ENCODE measurements at regions not wholly inside any gene's neighbourhood (a gene's known extent, or its start where the extent isn't known, plus 50 kb on each side); places are given as distances from the start of the nearest gene placed in this dataset.

DNA sequence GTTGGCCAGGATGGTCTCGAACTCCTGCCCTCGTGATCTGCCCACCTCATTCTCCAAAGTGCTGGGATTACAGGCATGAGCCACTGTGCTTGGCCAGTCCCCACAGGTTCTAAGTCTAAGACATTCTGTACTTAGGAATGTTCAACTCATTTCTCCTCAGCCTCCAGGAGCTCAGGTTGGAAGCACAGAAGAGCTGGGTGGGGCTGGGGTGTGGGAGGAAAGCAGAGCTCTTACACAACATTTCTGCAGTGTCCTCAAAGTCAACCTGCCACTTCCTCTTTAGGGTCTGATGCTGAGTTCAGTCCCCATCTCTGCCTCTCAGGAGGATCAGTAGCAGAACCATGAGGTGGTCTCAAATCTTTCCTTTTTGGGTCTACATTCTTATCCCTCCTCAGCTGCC is 75.5 kb downstream of the MRPL46 start:
- no peak overlapping the region for H3K27ac ChIP-seq
- TF ChIP-seq, protein P1, sequence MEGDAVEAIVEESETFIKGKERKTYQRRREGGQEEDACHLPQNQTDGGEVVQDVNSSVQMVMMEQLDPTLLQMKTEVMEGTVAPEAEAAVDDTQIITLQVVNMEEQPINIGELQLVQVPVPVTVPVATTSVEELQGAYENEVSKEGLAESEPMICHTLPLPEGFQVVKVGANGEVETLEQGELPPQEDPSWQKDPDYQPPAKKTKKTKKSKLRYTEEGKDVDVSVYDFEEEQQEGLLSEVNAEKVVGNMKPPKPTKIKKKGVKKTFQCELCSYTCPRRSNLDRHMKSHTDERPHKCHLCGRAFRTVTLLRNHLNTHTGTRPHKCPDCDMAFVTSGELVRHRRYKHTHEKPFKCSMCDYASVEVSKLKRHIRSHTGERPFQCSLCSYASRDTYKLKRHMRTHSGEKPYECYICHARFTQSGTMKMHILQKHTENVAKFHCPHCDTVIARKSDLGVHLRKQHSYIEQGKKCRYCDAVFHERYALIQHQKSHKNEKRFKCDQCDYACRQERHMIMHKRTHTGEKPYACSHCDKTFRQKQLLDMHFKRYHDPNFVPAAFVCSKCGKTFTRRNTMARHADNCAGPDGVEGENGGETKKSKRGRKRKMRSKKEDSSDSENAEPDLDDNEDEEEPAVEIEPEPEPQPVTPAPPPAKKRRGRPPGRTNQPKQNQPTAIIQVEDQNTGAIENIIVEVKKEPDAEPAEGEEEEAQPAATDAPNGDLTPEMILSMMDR (conservative IDR thresholded peaks at IDR 0.05): no peak
- TF ChIP-seq ZFX (IDR thresholded peaks at IDR 0.05): no peak

DNA sequence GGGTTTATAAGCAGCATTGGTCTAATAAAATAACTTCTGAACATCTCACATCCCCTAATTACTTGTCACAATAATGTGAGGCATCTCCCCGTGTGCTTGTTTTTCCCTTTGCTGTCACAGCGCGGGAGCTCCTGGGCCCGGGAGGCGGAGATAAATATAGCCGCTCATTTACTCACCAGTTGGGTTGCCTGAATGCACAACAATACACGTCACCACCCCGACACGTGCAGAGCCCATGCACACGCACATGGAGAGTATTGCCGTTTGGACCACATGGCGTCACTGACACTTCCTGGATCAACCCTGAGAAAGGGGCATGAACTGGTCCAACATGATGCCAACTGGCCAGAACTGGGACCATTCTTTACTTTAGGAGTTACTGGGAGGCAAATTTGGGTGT is 76.2 kb downstream of the MRPL46 start:
- TF ChIP-seq ZFX (IDR thresholded peaks at IDR 0.05): no peak
- TF ChIP-seq, protein P1 (conservative IDR thresholded peaks at IDR 0.05): no peak
- H3K27ac ChIP-seq: no peak overlapping the region

DNA sequence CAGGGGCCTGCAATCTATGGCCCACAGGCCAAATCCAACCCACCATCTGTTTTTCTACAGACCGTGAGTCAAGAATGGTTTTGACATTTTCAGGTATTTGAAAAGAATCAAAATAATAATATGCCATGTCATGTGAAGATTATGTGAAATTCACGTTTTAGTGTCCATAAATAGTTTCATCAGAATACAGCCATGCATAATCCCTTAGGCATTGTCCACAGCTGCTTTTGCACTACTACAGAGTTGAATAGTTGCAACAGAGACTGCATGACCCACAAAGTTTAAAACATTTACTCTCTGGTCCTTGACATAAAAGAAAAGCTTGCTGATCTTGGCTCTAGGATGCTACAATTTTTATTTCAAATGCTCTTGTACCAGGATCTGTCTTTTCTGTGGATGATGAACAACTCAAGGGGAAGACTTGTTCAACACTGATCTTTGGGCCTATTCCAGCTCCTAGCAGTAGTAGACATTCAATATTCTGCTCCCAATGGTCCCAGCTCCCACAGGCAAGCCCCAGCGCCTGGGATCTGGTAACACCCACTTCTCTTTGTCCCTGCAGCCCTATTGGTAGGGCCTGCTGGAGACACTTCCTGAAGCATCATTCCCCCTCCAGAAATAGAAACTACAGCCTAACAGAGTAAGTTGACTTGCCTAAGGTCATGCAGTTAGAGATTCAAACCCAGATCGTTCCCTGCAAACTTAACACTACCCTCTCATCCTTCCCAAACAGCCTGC is 76.9 kb downstream of the MRPL46 start:
- TF ChIP-seq, protein P1 (conservative IDR thresholded peaks at IDR 0.05): no peak
- TF ChIP-seq ZFX (IDR thresholded peaks at IDR 0.05): no peak
- no peak overlapping the region for H3K27ac ChIP-seq

DNA sequence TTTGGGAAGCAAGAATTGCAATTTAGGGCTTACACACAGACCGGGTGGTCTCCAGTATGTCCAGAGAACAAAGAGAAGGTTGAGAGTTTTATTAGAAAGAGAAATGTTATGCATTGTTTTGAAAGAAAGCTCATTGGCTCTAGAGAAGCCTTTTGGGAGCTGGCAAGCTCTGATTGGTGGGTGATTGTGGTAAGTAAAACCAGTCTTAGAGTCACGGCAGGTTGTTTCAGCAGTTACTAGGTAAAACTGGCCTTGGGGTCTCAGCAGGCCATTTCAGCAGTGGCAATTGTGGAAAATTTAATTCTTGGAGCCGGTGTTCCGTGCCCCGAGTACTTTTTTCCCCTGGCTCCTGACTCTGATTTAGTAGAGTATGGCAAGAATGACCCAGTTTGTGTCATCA is 78.1 kb downstream of the MRPL46 start:
- TF ChIP-seq, protein P1 (conservative IDR thresholded peaks at IDR 0.05): no peak
- TF ChIP-seq ZFX (IDR thresholded peaks at IDR 0.05): no peak
- no peak overlapping the region for H3K27ac ChIP-seq

GRCh38 chr15:88388686-88389085 is 78.5 kb downstream of the MRPL46 start:
- TF ChIP-seq, protein P1 (conservative IDR thresholded peaks at IDR 0.05): no peak
- TF ChIP-seq ZFX (IDR thresholded peaks at IDR 0.05): no peak
- H3K27ac ChIP-seq: no peak overlapping the region

GRCh38 chr15:88385078-88385700 is 82.0 kb downstream of the MRPL46 start:
- no peak overlapping the region for H3K27ac ChIP-seq

GRCh38 chr15:88383354-88383753 is 83.8 kb downstream of the MRPL46 start:
- H3K27ac ChIP-seq: peak overlapping the region; percentile 42

More at GRCh38 chr15:88385078-88385700, 82.0 kb downstream of the MRPL46 start:
- TF ChIP-seq, protein P1 (conservative IDR thresholded peaks at IDR 0.05): no peak
- no peak for TF ChIP-seq ZFX (IDR thresholded peaks at IDR 0.05)

More at GRCh38 chr15:88383354-88383753, 83.8 kb downstream of the MRPL46 start:
- TF ChIP-seq ZFX (IDR thresholded peaks at IDR 0.05): no peak
- TF ChIP-seq, protein P1 (conservative IDR thresholded peaks at IDR 0.05): no peak

Data from C4-2B (cell line).